Coronary artery (tissue), 2 donors: ENCODE measurements at regions not wholly inside any gene's neighbourhood (a gene's known extent, or its start where the extent isn't known, plus 50 kb on each side); places are given as distances from the start of the nearest gene placed in this dataset.

Source experiments
- DNase-seq: peaks from one replicate; pipeline ENCODE4 v3.0.0-alpha.2; 2017; ENCODE audit warnings: low spot score
- H3K27ac ChIP-seq, 2 donors: fragments of 200-600 bp; sonication (generic); one replicate each; pipeline ENCODE4 v1.5.1; 2016 to 2019
- H3K4me3 ChIP-seq: fragments of 200-600 bp; sonication (generic); 2 replicates; pipeline ENCODE4 v1.5.1; 2016; ENCODE audit warnings: mild to moderate bottlenecking, moderate library complexity
- CTCF ChIP-seq: fragments of 200-600 bp; sonication (generic); IDR thresholded peaks from one replicate; pipeline ENCODE4 v1.5.1; 2019; ENCODE audit warnings: antibody characterized with exemption

DNA sequence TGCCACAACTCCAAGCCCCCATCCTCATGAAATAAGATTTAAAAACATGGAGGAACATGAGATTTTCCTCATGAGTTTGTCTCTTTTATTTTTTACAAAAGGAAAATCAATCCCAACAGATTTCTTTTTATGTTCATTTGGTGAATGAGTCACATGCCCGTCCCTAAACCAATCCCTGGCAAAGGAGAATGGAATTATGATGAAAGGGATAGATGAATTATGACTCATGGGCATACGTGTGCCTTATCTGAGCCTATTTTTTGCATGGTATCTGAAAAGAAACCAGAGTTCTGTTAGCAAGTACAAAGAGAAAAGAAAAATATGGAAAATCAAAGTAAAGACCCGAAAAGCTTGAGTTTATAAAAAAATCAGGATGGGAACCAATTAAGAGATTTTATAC, 267.5 kb upstream of the TMEM161B start:
- DNase-seq: no peak
- TF ChIP-seq CTCF: no peak
- Histone ChIP-seq H3K27ac (no peak overlapping the region), H3K4me3 (no peak overlapping the region)

DNA sequence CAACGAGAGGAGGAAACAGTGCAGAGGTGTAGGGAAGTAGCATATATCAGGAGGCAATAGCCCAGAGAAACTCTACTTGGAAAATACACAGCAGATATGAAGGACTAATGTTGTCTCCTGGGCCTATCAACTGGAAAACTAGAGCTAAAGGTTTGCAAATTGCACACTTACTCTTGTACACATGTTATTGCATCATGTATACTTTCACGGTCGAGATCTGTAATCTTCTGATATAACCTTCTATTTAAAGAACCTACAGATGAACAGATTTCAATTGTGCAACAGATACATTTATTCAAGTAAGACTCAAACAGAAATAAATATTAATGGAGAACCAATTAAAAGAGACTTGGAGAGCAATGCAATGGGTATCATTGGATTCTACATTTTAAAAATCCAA, 256.3 kb upstream of the TMEM161B start:
- H3K4me3 ChIP-seq: no peak overlapping the region
- no peak for DNase-seq
- no peak for TF ChIP-seq CTCF
- no peak overlapping the region for H3K27ac ChIP-seq

GRCh38 chr5:88519066-88519465, 250.4 kb upstream of the TMEM161B start:
- no peak for TF ChIP-seq CTCF
- Histone ChIP-seq H3K4me3 (no peak overlapping the region), H3K27ac (no peak overlapping the region)
- no peak for DNase-seq

DNA sequence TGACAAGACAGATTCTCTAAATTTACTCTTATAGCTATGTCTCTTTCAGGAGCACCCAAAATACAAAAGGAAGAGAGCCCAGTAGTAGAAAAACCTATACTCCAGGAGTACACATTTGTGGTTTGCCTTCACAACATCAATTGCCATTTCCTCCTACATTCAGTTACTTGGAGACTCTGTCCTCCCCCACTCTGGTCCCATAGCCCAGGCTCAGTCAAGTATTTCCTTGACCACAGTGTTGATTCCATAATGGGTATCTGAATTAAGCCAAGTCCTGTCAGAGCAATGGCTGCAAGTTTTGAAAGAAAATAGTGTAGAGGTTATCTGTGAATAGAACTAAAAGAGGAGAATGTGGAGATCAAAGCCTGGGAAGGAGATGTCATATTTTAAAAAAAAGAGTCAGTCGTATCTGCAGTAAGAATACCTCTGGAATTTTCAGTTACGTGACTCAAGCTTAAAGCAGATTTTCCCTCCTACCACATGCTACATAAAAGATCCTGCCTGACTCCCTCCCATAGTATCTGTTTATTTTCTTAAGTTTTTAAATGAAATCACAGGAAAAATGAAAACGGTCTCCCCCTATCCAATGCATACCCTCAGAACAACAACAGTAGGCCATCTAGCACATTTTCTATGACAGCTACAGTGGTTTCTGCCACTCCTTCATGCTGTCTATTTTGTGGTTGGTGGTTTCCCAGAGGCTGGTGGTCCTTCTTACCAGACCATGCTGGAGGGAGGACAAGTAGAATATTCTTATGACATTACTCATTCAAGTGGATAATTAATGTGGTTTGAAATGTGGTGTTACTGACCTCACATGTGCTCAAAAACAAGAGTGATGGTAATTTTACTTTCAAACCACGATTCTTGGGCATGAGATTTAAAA, 249.7 kb upstream of the TMEM161B start:
- no peak for TF ChIP-seq CTCF
- no peak overlapping the region for H3K27ac ChIP-seq
- DNase-seq: no peak
- no peak overlapping the region for H3K4me3 ChIP-seq

- no peak overlapping the region for H3K27ac ChIP-seq
- DNase-seq: no peak
- H3K4me3 ChIP-seq: no peak overlapping the region
- no peak for TF ChIP-seq CTCF
Observed at GRCh38 chr5:88515881-88516819, 247.5 kb upstream of the TMEM161B start.

- Histone ChIP-seq H3K27ac (no peak overlapping the region), H3K4me3 (no peak overlapping the region)
- TF ChIP-seq CTCF: no peak
- DNase-seq: no peak
Observed at GRCh38 chr5:88515068-88515467, 246.4 kb upstream of the TMEM161B start.
